GM18867 (cell line): ENCODE measurements at regions not wholly inside any gene's neighbourhood (a gene's known extent, or its start where the extent isn't known, plus 50 kb on each side); places are given as distances from the start of the nearest gene placed in this dataset.

Experiments used
- ATAC-seq: cut with Tn5 transposase; IDR thresholded peaks from one replicate; pipeline ENCODE4 v1.9.1; 2021; ENCODE audit warnings: mild to moderate bottlenecking, moderate library complexity; ENCODE audit not compliant: unreplicated experiment

- ATAC-seq: no peak
Observed at GRCh38 chr1:67991546-67991945, 58.9 kb downstream of the DIRAS3 start.

DNA sequence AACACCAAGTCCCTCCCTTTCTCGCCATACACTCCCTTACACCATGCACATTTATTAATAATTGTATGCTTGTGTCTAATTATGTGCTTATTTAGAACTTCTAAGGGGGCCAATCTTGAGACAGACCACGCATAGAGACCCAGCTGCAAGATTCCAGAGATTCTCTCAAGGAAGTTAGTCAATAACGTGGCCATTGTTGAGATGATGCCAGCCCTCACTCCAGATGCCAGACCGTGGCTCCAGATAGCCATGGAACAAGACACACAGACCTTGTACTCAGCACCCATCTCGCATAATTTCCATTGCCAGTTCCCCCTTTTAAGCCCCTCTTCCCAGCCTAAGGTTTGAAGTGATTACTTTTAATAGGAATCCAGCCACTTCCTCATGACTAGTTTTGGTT lies 62.4 kb downstream of the DIRAS3 start:
- ATAC-seq: no peak

- ATAC-seq: no peak
Observed at GRCh38 chr1:67987046-67987799, 63.2 kb downstream of the DIRAS3 start.

GRCh38 chr1:67983867-67984266 lies 66.6 kb downstream of the DIRAS3 start:
- no peak for ATAC-seq

GRCh38 chr1:67980028-67980427 lies 70.4 kb downstream of the DIRAS3 start:
- ATAC-seq: no peak

- ATAC-seq: no peak
Observed at GRCh38 chr1:67979532-67979931, 70.9 kb downstream of the DIRAS3 start.

DNA sequence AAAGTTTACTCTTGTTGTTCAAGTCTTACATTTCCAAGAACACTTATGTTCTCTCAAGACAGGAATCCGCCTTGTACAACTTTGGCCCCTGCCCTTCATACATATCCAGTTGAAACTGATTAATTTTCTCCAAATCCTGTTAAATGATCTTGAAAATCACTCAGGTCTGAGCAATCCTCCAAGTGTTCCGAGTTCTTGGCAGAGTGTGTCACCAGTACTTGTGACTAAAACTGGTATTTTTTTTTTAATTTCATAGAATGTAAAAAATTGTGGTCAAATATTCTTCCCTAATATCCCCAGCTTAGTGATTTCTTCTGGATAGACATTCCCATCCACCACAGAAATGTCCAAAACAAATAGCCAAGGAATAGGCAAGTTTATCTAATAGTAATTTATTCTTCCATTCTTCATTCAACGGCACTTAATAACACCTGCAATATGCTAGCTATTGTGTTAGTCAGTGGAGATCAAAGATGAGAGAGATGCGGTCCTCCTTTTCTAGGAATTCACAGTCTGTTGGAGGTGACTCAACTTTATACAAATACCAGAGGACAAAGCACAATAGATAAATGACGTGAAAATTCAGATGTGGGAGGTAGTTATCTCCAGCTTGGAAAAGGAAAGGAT lies 71.4 kb downstream of the DIRAS3 start:
- ATAC-seq: no peak

DNA sequence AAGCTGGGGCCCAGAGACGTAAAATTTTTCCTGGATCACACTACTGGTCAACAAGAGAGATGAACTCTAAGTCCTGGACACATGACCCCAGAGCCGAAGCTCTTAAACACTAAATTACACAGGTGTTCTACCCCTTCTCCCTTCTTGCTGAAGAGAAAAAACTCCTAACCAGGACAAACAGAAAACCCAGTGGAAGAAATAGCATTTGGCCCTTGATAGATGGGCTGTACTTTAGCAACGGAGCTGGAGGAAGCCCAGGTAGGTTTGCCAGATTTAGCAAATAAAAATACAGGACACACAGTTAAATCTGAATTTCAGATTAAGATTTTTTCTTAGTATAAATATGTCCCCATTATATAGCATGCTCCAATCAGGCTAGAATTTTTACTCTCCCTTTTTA lies 72.7 kb downstream of the DIRAS3 start:
- no peak for ATAC-seq

DNA sequence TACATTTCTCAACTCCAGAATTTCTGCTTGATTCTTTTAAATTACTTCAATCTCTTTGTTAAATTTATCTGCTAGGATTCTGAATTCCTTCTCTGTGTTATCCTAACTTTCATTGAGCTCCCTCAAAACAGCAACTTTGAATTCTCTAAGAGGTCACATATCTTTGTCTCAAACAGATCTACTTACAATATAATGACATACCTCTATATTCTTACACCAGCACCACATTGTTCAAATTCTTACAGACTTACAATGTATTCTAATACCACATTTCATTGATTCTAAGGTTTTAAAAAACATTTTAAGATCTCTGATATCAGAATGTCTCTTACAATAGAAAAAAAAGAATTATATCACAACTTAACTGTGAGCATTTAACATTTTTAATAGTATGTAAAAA lies 77.4 kb downstream of the DIRAS3 start:
- no peak for ATAC-seq

DNA sequence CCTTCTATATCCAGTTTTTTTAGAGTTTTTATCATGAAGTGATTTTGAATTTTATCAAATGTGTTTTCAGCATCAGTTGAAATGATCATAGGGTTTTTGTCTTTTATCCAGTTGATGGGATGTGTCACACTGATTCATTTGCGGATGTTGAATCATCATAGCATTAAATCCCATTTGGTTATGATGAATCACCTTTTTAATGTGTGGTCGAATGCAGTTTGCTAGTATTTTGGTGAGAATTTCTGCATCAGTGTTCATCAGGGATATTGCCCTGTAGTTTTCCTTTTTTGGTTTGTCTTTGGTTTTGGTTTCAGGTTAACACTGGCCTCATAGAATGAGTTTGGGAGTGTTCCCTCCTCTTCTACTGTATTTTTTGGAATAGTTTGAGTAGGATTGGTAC lies 80.3 kb downstream of the DIRAS3 start:
- ATAC-seq: no peak

GRCh38 chr1:67969446-67969845 lies 81.0 kb downstream of the DIRAS3 start:
- no peak for ATAC-seq

DNA sequence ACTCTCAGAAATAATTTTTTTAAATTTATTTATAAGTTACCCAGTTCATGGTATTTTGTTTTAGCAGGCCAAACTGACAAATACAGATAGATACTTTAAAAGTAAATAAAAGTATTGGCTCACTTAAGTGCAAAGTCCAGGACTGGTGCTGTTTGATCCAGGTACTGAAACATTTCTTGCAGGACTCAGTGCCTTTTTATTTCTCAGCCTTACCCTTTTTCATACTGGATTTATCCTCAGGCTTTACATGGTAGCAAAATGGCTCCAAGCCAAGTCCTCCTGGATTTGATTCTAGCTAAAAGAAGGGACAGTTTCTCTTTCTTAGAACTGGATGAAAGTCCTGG lies 83.8 kb downstream of the DIRAS3 start:
- ATAC-seq: no peak

GRCh38 chr1:67965995-67966665 lies 84.3 kb downstream of the DIRAS3 start:
- no peak for ATAC-seq

GRCh38 chr1:67963263-67963662 lies 87.2 kb downstream of the DIRAS3 start:
- ATAC-seq: no peak

DNA sequence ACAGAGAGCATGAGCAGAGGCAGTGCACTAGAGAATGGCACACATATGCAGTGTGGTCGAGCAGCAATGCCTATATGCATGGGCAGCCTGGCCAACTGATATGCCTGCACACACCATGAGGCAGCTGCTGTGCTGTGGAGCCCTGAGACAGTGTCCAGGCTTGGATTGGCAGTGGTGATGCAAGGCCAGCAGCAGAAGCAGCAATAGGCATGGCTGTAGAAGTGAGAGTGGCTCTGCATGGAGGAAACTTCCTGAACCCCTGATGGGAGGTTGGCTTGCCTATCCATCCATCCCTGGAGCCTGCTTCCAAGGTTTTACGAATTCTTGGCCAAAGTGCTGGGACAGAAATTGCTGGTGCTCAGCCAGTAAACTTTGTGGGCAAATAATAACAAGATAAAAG lies 89.7 kb downstream of the DIRAS3 start:
- ATAC-seq: no peak

GRCh38 chr1:67958472-67958871 lies 92.0 kb downstream of the DIRAS3 start:
- no peak for ATAC-seq

- ATAC-seq: no peak
Observed at GRCh38 chr1:67957066-67957465, 93.4 kb downstream of the DIRAS3 start.

DNA sequence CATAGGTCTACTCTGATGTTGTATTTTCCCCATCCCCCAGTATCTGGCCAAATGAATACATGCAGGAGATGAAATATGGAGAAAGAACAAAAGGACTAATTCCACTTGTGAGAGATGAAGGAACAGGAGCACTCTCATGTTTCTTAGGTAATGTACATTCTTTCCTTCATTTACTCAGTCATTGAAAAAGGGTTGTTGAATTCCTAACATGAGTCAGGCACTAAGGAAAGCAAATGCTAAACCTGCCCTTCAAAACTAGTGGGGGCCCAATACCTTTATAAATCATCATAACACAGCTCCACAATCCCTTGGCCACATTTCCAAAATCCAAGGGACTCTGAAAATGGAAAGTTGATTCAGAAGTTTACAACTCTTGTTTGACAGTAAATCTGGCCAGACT lies 94.3 kb downstream of the DIRAS3 start:
- ATAC-seq: no peak

DNA sequence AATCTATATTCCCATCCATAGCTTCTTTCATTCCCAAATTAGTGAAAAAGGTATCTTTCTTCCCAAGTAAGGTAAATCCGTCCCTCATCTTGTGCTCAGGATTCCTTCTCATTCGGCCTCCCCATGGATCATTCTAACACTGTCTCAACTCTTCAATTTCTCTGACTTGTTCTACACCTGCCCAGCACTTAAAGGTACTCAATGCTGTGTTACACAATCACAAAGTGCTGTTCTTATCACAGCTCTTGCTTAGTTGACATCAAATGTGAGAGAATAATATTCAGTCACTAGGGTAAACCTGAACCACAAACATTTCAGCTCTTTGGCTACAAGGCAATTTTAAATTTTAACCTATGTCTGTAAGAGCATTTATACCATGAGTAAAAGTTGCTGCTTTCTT lies 94.8 kb downstream of the DIRAS3 start:
- no peak for ATAC-seq

- no peak for ATAC-seq
Observed at GRCh38 chr1:67953301-67953700, 97.1 kb downstream of the DIRAS3 start.

- no peak for ATAC-seq
Observed at GRCh38 chr1:67952071-67952470, 98.4 kb downstream of the DIRAS3 start.

- ATAC-seq: no peak
Observed at GRCh38 chr1:67951014-67951413, 99.4 kb downstream of the DIRAS3 start.
